Sigmoid colon (tissue), 6 donors: ENCODE measurements at regions not wholly inside any gene's neighbourhood (a gene's known extent, or its start where the extent isn't known, plus 50 kb on each side); places are given as distances from the start of the nearest gene placed in this dataset.

Source experiments
- DNase-seq: peaks from one replicate; pipeline ENCODE4 v3.0.0-alpha.2; 2019
- H3K27ac ChIP-seq, 4 donors: fragments of 200-600 bp; sonication (generic); one replicate each; pipeline ENCODE4 v1.5.1; 2016 to 2019; ENCODE audit warnings: mild to moderate bottlenecking in 1 of 4
- H3K27me3 ChIP-seq, 3 donors: fragments of 200-600 bp; sonication (generic); one replicate each; pipeline ENCODE4 v1.5.1; 2019; ENCODE audit warnings: mild to moderate bottlenecking in 1 of 3
- H3K36me3 ChIP-seq, 4 donors: fragments of 200-600 bp; sonication (generic); one replicate each; pipeline ENCODE4 v1.5.1; 2016 to 2019
- H3K4me1 ChIP-seq, 4 donors: fragments of 200-600 bp; sonication (generic); one replicate each; pipeline ENCODE4 v1.5.1; 2017 to 2019
- H3K4me3 ChIP-seq, 4 donors: fragments of 200-600 bp; sonication (generic); one replicate each; pipeline ENCODE4 v1.5.1; 2017 to 2019; ENCODE audit warnings: mild to moderate bottlenecking in 2 of 4, moderate library complexity in 1 of 4
- H3K9me3 ChIP-seq, 4 donors: fragments of 200-600 bp in 3 of 4; sonication (generic) in 3 of 4; one replicate each; pipeline versions ENCODE4 v1.5.1 to v1.6.1; 2013 to 2019
- CTCF ChIP-seq, 4 experiments: fragments of 450-650 bp in 3 of 4; fragments of 200-600 bp in 1 of 4; IDR thresholded peaks; one replicate each; pipeline ENCODE4 v1.5.1; 2016 to 2019; ENCODE audit warnings: antibody characterized with exemption in 4 of 4, mild to moderate bottlenecking in 3 of 4, moderate library complexity in 2 of 4
- EP300 ChIP-seq, 4 donors: sonication (generic); formaldehyde crosslinking; IDR thresholded peaks; one replicate each; pipeline ENCODE4 v1.6.1; 2017; ENCODE audit warnings: antibody characterized with exemption in 4 of 4
- POLR2A ChIP-seq, 2 donors: fragments of 450-650 bp; IDR thresholded peaks; one replicate each; pipeline ENCODE4 v1.6.1; 2016; ENCODE audit warnings: antibody characterized with exemption in 2 of 2, mild to moderate bottlenecking in 2 of 2, moderate library complexity in 2 of 2
- POLR2AphosphoS5 ChIP-seq, 4 donors: sonication (generic); formaldehyde crosslinking; IDR thresholded peaks; one replicate each; pipeline ENCODE4 v1.6.1; 2017; ENCODE audit warnings: antibody characterized with exemption in 4 of 4
- WGBS, 2 donors: extraction: QIAGEN DNeasy Blood & Tissue Kit; methylation state at CpG; one replicate each; pipeline ENCODE4 v1.1.7; 2013; 5-methylcytosine and 5-hydroxymethylcytosine counted together
- intact Hi-C: fragments of 100-400 bp; cut with DNase I; formaldehyde crosslinking; loops from one replicate; pipeline ENCODE4 v1.15.1; 2023
- donor health status: healthy with polysubstance abuse.
- donor health status: healthy.

GRCh38 chr3:56971261-56971660 is 89.2 kb upstream of the SPATA12 start:
- Histone ChIP-seq H3K9me3 (no peaks in the 10 kb centered on the region), H3K27me3 (no peaks in the 10 kb centered on the region), H3K4me3 (no peak overlapping the region), H3K27ac (no peak overlapping the region), H3K36me3 (no peaks in the 10 kb centered on the region), H3K4me1 (no peaks in the 10 kb centered on the region)
- WGBS, 2 donors: 93 to 95% methylated on average over 12 of the region's 12 CpGs
- intact Hi-C loops: no loop called here
- TF ChIP-seq CTCF (IDR thresholded peaks at IDR 0.05) (no peak), POLR2A (IDR thresholded peaks at IDR 0.05) (no peak), POLR2AphosphoS5 (IDR thresholded peaks at IDR 0.05) (no peak), EP300 (IDR thresholded peaks at IDR 0.05) (no peak)
- DNase-seq: no peak

DNA sequence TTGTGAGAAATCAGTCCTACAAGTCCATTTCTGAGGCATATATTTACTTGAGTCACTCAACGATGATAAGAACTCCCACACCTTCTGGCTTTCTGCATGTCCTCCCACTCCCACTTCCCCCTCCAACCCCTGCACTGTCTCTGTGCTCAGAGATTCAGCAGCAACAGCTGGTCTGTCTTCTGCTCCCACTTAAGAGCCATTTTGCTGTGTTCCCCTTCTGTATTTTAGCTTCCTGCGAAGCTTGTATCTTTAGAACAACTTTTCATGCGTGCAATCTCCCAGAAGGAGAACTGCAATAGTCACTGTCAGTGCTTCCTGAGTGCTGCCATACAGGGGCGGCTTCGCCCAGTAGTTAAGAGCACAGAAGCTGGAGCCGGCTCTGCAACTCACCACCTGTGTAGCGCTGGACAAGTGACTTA is 90.0 kb upstream of the SPATA12 start:
- Histone ChIP-seq H3K27me3 (no peaks in the 10 kb centered on the region), H3K27ac (no peak overlapping the region), H3K36me3 (no peaks in the 10 kb centered on the region), H3K9me3 (no peaks in the 10 kb centered on the region), H3K4me3 (no peak overlapping the region), H3K4me1 (no peaks in the 10 kb centered on the region)
- intact Hi-C loops: no loop called here
- WGBS, 2 donors: 47 to 82% methylated on average over 7 of the region's 7 CpGs
- no peak for TF ChIP-seq CTCF (IDR thresholded peaks at IDR 0.05)
- no peak for TF ChIP-seq POLR2A (IDR thresholded peaks at IDR 0.05)
- TF ChIP-seq POLR2AphosphoS5 (IDR thresholded peaks at IDR 0.05): no peak
- TF ChIP-seq EP300 (IDR thresholded peaks at IDR 0.05): no peak
- no peak for DNase-seq

- Histone ChIP-seq H3K27me3 (no peaks in the 10 kb centered on the region), H3K36me3 (no peaks in the 10 kb centered on the region), H3K4me3 (no peak overlapping the region), H3K4me1 (no peaks in the 10 kb centered on the region), H3K27ac (no peak overlapping the region), H3K9me3 (no peaks in the 10 kb centered on the region)
- TF ChIP-seq CTCF (IDR thresholded peaks at IDR 0.05): no peak
- TF ChIP-seq POLR2AphosphoS5 (IDR thresholded peaks at IDR 0.05): no peak
- no peak for TF ChIP-seq POLR2A (IDR thresholded peaks at IDR 0.05)
- no peak for TF ChIP-seq EP300 (IDR thresholded peaks at IDR 0.05)
- intact Hi-C loops: no loop called here
- no peak for DNase-seq
- WGBS, 2 donors: 86% methylated on average over 1 of the region's 1 CpG
Observed at GRCh38 chr3:56969851-56970250, 90.6 kb upstream of the SPATA12 start.

DNA sequence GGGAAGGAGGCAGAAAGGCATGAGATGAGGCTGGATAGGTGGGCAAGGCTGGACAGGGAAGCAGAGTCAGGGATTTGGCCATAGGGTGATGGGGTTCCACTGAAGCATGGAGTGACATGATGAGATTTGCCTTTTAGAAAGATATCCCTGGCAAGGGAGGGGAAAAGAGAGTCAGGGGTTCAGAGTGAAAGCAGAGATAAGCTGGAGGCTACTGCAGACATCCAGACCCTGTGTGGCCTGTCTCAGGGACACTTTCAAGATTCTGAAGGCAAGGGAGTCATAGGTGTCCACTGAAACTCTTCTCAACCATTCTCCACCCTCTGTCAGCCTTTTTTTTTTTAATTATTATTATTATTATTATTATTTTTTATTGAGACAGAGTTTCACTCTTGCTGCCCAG is 94.0 kb upstream of the SPATA12 start:
- Histone ChIP-seq H3K4me3 (no peak overlapping the region), H3K27me3 (no peaks in the 10 kb centered on the region), H3K4me1 (peaks cover 0 to 11% (median 0%) of the 10 kb centered on the region in 4 donors), H3K36me3 (no peaks in the 10 kb centered on the region), H3K27ac (no peak overlapping the region), H3K9me3 (no peaks in the 10 kb centered on the region)
- DNase-seq: no peak
- TF ChIP-seq POLR2A (IDR thresholded peaks at IDR 0.05) (no peak), POLR2AphosphoS5 (IDR thresholded peaks at IDR 0.05) (no peak)
- intact Hi-C loops: no loop called here

DNA sequence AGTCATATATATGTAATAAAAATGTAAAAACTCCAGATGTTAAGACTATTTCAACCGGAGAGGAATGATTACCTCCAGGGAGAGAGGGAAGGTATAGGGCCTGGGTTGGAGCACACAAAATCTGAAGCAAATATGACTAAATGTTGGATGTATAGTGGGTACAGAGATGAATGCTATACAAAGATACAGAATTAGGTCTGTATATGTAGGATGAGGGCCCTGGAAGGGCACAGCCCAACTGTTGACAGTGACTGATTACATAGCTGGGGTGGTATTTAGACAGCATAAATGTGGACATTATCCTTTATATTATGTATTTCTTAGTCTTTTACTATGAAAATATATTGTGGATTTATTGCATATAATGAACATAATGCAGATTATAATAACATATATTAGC is 94.4 kb upstream of the SPATA12 start:
- Histone ChIP-seq H3K4me3 (no peak overlapping the region), H3K9me3 (no peaks in the 10 kb centered on the region), H3K36me3 (no peaks in the 10 kb centered on the region), H3K4me1 (peaks cover 0 to 11% (median 0%) of the 10 kb centered on the region in 4 donors), H3K27ac (no peak overlapping the region), H3K27me3 (no peaks in the 10 kb centered on the region)
- intact Hi-C loops: no loop called here
- no peak for DNase-seq
- TF ChIP-seq POLR2AphosphoS5 (IDR thresholded peaks at IDR 0.05) (no peak), CTCF (IDR thresholded peaks at IDR 0.05) (no peak), EP300 (IDR thresholded peaks at IDR 0.05) (no peak), POLR2A (IDR thresholded peaks at IDR 0.05) (no peak)
- WGBS, 2 donors: 90 to 97% methylated on average over 1 of the region's 1 CpG
